SK-N-SH (cell line): ENCODE measurements at regions not wholly inside any gene's neighbourhood (a gene's known extent, or its start where the extent isn't known, plus 50 kb on each side); places are given as distances from the start of the nearest gene placed in this dataset.

ENCODE experiments used
- CHD2 ChIP-seq: fragments of 150-350 bp; IDR thresholded peaks from 2 replicates; pipeline ENCODE4 v1.6.1; 2018; ENCODE audit warnings: low read length; ENCODE audit not compliant: partially characterized antibody
- CTCF ChIP-seq: fragments of 200-600 bp; sonication (generic); IDR thresholded peaks from 2 replicates; pipeline ENCODE4 v1.6.1; 2017; ENCODE audit warnings: antibody characterized with exemption, mild to moderate bottlenecking, moderate library complexity
- NFIC ChIP-seq: IDR thresholded peaks from 2 replicates; pipeline ENCODE4 v1.4.0; 2012; ENCODE audit warnings: borderline replicate concordance
- POLR2AphosphoS5 ChIP-seq: IDR thresholded peaks from 2 replicates; pipeline ENCODE4 v1.6.1; 2012; ENCODE audit warnings: low read depth, low read length
- RAD21 ChIP-seq: IDR thresholded peaks from 2 replicates; pipeline ENCODE4 v1.6.1; 2012; ENCODE audit warnings: mild to moderate bottlenecking, low read length
- RFX5 ChIP-seq: IDR thresholded peaks from 2 replicates; pipeline ENCODE4 v1.6.1; 2012; ENCODE audit warnings: mild to moderate bottlenecking, improper control_type of control experiment, low read length
- TF ChIP-seq, protein P1 (sequence below): IDR thresholded peaks from 2 replicates; pipeline ENCODE4 v1.4.0; 2012; ENCODE audit warnings: low read depth

- TF ChIP-seq CTCF: no peak
- TF ChIP-seq RFX5: no peak
- TF ChIP-seq, protein P1, sequence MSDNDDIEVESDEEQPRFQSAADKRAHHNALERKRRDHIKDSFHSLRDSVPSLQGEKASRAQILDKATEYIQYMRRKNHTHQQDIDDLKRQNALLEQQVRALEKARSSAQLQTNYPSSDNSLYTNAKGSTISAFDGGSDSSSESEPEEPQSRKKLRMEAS: no peak
- TF ChIP-seq NFIC: no peak
- no peak for TF ChIP-seq POLR2AphosphoS5
- no peak for TF ChIP-seq CHD2
- TF ChIP-seq RAD21: no peak
Observed at GRCh38 chrX:96211953-96212352, 472.7 kb upstream of the DIAPH2 start.
